Peyer's patch (tissue), 4 donors: ENCODE measurements at regions not wholly inside any gene's neighbourhood (a gene's known extent, or its start where the extent isn't known, plus 50 kb on each side); places are given as distances from the start of the nearest gene placed in this dataset.

Source experiments
- POLR2A ChIP-seq, 2 donors: fragments of 450-650 bp; IDR thresholded peaks; one replicate each; pipeline ENCODE4 v1.5.1; 2017; ENCODE audit warnings: antibody characterized with exemption in 2 of 2, mild to moderate bottlenecking in 2 of 2, moderate library complexity in 2 of 2
- TF ChIP-seq, protein P1 (sequence below), 6 experiments: fragments of 450-650 bp in 4 of 6; fragments of 200-600 bp in 2 of 6; sonication (generic) in 1 of 6; IDR thresholded peaks; one replicate each; pipeline ENCODE4 v1.5.1; 2017 to 2019; ENCODE audit warnings: antibody characterized with exemption in 6 of 6, mild to moderate bottlenecking in 3 of 6, moderate library complexity in 1 of 6

DNA sequence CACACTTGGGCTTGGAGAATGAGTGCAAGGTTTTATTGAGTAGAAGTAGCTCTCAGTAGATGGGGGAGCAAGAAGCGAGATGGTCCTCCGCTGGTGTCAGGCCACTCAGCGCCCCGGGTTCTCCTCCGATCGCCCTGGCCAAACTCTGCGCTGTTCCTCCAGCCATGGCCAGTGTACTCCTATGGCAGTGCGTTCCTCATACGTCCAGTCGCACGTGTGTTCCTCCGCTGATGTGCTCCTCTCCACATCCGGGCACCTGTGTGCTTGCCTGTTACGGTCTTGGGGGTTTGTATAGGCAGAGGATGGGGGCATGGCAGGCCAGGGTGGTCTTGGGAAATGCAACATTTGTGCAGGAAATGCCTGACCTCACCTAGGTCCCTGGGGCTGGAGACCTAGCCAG is 1899.4 kb downstream of the PCDH9 start:
- TF ChIP-seq, protein P1, sequence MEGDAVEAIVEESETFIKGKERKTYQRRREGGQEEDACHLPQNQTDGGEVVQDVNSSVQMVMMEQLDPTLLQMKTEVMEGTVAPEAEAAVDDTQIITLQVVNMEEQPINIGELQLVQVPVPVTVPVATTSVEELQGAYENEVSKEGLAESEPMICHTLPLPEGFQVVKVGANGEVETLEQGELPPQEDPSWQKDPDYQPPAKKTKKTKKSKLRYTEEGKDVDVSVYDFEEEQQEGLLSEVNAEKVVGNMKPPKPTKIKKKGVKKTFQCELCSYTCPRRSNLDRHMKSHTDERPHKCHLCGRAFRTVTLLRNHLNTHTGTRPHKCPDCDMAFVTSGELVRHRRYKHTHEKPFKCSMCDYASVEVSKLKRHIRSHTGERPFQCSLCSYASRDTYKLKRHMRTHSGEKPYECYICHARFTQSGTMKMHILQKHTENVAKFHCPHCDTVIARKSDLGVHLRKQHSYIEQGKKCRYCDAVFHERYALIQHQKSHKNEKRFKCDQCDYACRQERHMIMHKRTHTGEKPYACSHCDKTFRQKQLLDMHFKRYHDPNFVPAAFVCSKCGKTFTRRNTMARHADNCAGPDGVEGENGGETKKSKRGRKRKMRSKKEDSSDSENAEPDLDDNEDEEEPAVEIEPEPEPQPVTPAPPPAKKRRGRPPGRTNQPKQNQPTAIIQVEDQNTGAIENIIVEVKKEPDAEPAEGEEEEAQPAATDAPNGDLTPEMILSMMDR (IDR thresholded peaks at IDR 0.05) = no peak
- TF ChIP-seq POLR2A (IDR thresholded peaks at IDR 0.05) = no peak
